ENCODE measurements at regions not wholly inside any gene's neighbourhood (a gene's known extent, or its start where the extent isn't known, plus 50 kb on each side); places are given as distances from the start of the nearest gene placed in this dataset.
A peak's percentile ranks its signal among the peaks of the same experiment; 100 is the strongest.

- no peaks in the 10 kb centered on the region for H3K9me3 ChIP-seq
- TF ChIP-seq CTCF (IDR thresholded peaks at IDR 0.05), result no peak
Measured at GRCh38 chr3:166296179-166296783, 459.1 kb upstream of the BCHE start.

DNA sequence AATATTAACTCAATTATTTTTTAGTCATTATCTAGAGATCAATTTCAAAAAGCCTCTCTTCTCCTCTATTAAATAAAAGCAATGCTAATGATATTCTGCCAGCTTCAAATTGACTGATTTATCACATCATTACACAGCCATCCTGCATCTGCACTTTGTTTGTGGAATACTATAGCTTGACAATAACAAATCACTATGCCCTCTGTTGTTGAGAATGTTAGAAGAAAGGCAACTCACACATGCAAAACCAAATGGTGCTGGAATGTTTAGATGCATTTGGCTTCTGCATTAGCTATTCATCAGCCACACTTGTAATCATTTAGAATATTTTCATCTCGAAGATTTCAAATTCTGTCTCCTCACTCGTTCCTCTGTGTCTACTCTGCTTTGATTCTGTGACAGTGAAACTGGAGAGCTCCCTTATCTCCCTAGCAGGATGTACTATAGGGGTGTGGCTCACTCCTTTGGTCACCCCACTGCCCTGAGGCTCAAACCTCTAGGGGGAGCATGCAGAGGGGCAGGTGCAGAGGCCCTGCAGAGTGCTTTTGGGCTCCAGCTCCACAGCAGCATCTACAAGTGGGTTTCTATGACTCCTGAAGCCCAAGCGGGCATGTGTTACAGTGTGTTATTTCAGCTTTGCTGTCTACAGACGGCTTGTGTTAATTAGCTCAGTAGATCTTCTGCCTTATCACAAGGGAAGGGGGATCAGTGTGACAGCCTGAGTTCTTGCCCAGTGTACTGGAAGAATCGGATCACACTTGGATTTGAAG is 454.1 kb upstream of the BCHE start:
- H3K9me3 ChIP-seq, result no peaks in the 10 kb centered on the region
- intact Hi-C loops (cut with DNase I), result no loop called here
- DNase-seq (ENCODE audit: low spot score in 2 of 2), result no peak

More at GRCh38 chr3:166296179-166296783, 459.1 kb upstream of the BCHE start:
- no peak for DNase-seq (ENCODE audit: low spot score in 2 of 2)
- Histone ChIP-seq H3K27me3 (no peaks in the 10 kb centered on the region), H3K4me3 (no peak overlapping the region), H3K36me3 (no peaks in the 10 kb centered on the region), H3K4me1 (no peaks in the 10 kb centered on the region), H3K27ac (no peak overlapping the region)
- intact Hi-C loops (cut with DNase I), result no loop called here

DNA sequence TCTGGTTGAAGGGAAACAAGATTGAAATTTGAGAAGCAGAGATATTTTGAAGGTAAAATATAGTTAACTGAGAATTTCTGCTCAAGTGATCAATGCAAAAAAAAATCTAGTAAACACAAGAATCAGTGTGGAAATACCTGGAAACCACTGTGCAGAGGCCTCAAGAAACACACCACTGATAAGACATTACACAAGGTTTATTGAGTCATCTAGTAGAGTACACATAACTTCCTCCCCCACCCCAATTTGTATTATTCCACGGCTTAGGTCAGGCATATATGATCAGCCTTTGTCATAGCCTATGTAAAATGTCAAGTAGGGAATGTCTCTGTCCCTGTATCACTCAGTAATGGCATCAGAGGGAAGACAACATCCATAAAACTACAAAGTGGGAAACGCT is 447.8 kb upstream of the BCHE start:
- no peaks in the 10 kb centered on the region for H3K36me3 ChIP-seq
- intact Hi-C loops (cut with DNase I), result no loop called here
- no peaks in the 10 kb centered on the region for H3K27me3 ChIP-seq
- no peak overlapping the region for H3K27ac ChIP-seq
- no peaks in the 10 kb centered on the region for H3K4me1 ChIP-seq
- TF ChIP-seq CTCF (IDR thresholded peaks at IDR 0.05), result no peak
- H3K4me3 ChIP-seq, result no peak overlapping the region
- no peaks in the 10 kb centered on the region for H3K9me3 ChIP-seq
- DNase-seq (ENCODE audit: low spot score in 2 of 2), result no peak

More for the DNA sequence above, 454.1 kb upstream of the BCHE start:
- no peaks in the 10 kb centered on the region for H3K36me3 ChIP-seq
- TF ChIP-seq CTCF (IDR thresholded peaks at IDR 0.05), result no peak
- no peak overlapping the region for H3K27ac ChIP-seq
- no peak overlapping the region for H3K4me3 ChIP-seq
- H3K27me3 ChIP-seq, result no peaks in the 10 kb centered on the region
- no peaks in the 10 kb centered on the region for H3K4me1 ChIP-seq

GRCh38 chr3:166283840-166284239 is 446.6 kb upstream of the BCHE start:
- no peak for TF ChIP-seq CTCF (IDR thresholded peaks at IDR 0.05)
- H3K4me3 ChIP-seq, result peak overlapping the region; percentile 21 to 30
- H3K27me3 ChIP-seq, result no peaks in the 10 kb centered on the region
- no peak overlapping the region for H3K27ac ChIP-seq
- no peaks in the 10 kb centered on the region for H3K9me3 ChIP-seq
- H3K4me1 ChIP-seq, result no peaks in the 10 kb centered on the region
- intact Hi-C loops (cut with DNase I), result no loop called here
- H3K36me3 ChIP-seq, result no peaks in the 10 kb centered on the region
- DNase-seq (ENCODE audit: low spot score in 2 of 2), result no peak

DNA sequence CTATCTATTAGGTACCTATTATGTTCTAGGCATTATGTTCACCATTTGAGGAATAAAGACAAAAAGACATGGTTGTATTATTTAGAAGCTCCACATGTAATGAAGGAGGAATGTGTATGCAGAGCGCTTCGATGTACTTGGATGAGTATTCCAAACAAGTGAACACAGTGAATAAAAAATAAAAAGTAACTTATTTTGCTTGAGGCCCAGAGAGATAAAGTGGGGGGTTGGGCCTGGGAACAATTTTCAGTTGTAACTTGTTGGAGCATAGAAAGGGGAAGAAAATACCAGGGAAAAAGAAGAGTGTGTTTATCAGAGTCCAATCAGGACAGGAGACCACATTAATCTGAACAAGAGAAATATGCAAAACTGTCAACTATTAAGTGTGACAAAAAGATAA is 445.7 kb upstream of the BCHE start:
- Histone ChIP-seq H3K27me3 (no peaks in the 10 kb centered on the region), H3K4me1 (no peaks in the 10 kb centered on the region), H3K36me3 (no peaks in the 10 kb centered on the region), H3K4me3 (no peak overlapping the region), H3K9me3 (no peaks in the 10 kb centered on the region), H3K27ac (no peak overlapping the region)
- DNase-seq (ENCODE audit: low spot score in 2 of 2), result no peak
- intact Hi-C loops (cut with DNase I), result no loop called here
- no peak for TF ChIP-seq CTCF (IDR thresholded peaks at IDR 0.05)

Data from ascending aorta (tissue), 2 donors.